ENCODE measurements at regions not wholly inside any gene's neighbourhood (a gene's known extent, or its start where the extent isn't known, plus 50 kb on each side); places are given as distances from the start of the nearest gene placed in this dataset.

DNA sequence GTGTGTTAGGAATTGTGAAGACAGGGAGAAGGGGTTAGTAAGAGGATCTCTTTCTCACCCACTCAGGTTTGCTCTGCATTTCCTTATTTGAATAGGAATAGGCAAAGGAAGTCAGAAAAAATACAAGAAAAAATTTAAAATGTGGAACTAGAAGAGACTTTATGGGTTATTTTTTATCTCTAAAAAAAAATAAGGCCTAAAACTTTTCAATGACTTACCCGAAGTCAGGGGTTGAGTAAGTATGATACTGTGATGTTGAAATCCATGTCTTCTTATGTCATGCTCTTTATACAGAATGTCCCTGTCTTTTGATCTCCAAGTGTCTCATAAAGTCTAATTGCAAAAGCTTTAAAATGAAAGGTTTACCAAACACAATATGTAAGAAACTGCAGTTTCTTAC lies 148.3 kb upstream of the PIK3R1 start:
- TF ChIP-seq MYC (IDR thresholded peaks at IDR 0.05; ENCODE audit: borderline replicate concordance, low read length) (no peak), HDAC2 (IDR thresholded peaks at IDR 0.05) (no peak), ELK1 (IDR thresholded peaks at IDR 0.05; ENCODE audit: low read depth, low read length) (no peak)
- TF ChIP-seq, protein P1, sequence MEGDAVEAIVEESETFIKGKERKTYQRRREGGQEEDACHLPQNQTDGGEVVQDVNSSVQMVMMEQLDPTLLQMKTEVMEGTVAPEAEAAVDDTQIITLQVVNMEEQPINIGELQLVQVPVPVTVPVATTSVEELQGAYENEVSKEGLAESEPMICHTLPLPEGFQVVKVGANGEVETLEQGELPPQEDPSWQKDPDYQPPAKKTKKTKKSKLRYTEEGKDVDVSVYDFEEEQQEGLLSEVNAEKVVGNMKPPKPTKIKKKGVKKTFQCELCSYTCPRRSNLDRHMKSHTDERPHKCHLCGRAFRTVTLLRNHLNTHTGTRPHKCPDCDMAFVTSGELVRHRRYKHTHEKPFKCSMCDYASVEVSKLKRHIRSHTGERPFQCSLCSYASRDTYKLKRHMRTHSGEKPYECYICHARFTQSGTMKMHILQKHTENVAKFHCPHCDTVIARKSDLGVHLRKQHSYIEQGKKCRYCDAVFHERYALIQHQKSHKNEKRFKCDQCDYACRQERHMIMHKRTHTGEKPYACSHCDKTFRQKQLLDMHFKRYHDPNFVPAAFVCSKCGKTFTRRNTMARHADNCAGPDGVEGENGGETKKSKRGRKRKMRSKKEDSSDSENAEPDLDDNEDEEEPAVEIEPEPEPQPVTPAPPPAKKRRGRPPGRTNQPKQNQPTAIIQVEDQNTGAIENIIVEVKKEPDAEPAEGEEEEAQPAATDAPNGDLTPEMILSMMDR (IDR thresholded peaks at IDR 0.05) = no peak
